ENCODE measurements at regions not wholly inside any gene's neighbourhood (a gene's known extent, or its start where the extent isn't known, plus 50 kb on each side); places are given as distances from the start of the nearest gene placed in this dataset.

GRCh38 chr7:124219681-124220080 is 186.8 kb upstream of the TMEM229A start:
- TF ChIP-seq, protein P1, sequence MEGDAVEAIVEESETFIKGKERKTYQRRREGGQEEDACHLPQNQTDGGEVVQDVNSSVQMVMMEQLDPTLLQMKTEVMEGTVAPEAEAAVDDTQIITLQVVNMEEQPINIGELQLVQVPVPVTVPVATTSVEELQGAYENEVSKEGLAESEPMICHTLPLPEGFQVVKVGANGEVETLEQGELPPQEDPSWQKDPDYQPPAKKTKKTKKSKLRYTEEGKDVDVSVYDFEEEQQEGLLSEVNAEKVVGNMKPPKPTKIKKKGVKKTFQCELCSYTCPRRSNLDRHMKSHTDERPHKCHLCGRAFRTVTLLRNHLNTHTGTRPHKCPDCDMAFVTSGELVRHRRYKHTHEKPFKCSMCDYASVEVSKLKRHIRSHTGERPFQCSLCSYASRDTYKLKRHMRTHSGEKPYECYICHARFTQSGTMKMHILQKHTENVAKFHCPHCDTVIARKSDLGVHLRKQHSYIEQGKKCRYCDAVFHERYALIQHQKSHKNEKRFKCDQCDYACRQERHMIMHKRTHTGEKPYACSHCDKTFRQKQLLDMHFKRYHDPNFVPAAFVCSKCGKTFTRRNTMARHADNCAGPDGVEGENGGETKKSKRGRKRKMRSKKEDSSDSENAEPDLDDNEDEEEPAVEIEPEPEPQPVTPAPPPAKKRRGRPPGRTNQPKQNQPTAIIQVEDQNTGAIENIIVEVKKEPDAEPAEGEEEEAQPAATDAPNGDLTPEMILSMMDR (IDR thresholded peaks at IDR 0.05; ENCODE audit: insufficient read depth, low read length, poor library complexity, severe bottlenecking): no peak
- no peak for TF ChIP-seq EZH2phosphoT487 (conservative IDR thresholded peaks at IDR 0.05; ENCODE audit: low read length)

All from SU-DHL-6 (cell line).